A549 (cell line): ENCODE measurements at regions not wholly inside any gene's neighbourhood (a gene's known extent, or its start where the extent isn't known, plus 50 kb on each side); places are given as distances from the start of the nearest gene placed in this dataset.

ENCODE experiments used
- ATAC-seq, 2 experiments: fragments of 200-7000 bp in 1 of 2; fragments of >200 bp in 1 of 2; cut with Nextera tagmentation in 1 of 2; cut with Tn5 transposase in 1 of 2; 3 replicates each; pipeline versions ENCODE4 v1.8.0 to v1.9.1; 2018 to 2020; ENCODE audit warnings: mild to moderate bottlenecking in 1 of 2, moderate library complexity in 1 of 2
- CTCF ChIA-PET: fragments of 300-600 bp; sonication (Branson Sonifier 250); formaldehyde crosslinking; extraction: SDS; loops from one replicate; lab custom pipeline; 2021; ENCODE audit warnings: antibody characterized with exemption, inconsistent platforms; lab: Yijun Ruan, JAX
- POLR2A ChIA-PET: fragments of 350-600 bp; formaldehyde crosslinking; extraction: SDS; loops from one replicate; lab custom pipeline; 2021; ENCODE audit warnings: antibody characterized with exemption, inconsistent platforms; lab: Yijun Ruan, JAX
- DNase-seq, 2 experiments: peaks; one replicate each; pipeline versions ENCODE4 v3.0.0 to v3.0.0-alpha.2; 2011 to 2016; ENCODE audit warnings: low read depth in 1 of 2, low spot score in 1 of 2
- FAIRE-seq: peaks from 2 replicates; lab custom pipeline; 2011; peaks lifted over from hg19 to GRCh38; lab: Jason Lieb, UNC
- H3K27ac ChIP-seq, 2 experiments: fragments of >200 bp; sonication (Bioruptor Twin); formaldehyde crosslinking; 3 replicates each; pipeline ENCODE4 v1.5.1; 2016 to 2017
- H3K4me1 ChIP-seq: fragments of >200 bp; sonication (Bioruptor Twin); formaldehyde crosslinking; 3 replicates; pipeline ENCODE4 v1.6.1; 2016
- H3K4me2 ChIP-seq: fragments of >200 bp; sonication (Bioruptor Twin); formaldehyde crosslinking; 3 replicates; pipeline ENCODE4 v1.6.1; 2016
- H3K4me3 ChIP-seq: fragments of >200 bp; sonication (Bioruptor Twin); formaldehyde crosslinking; 3 replicates; pipeline ENCODE4 v1.5.1; 2016
- H3K9me3 ChIP-seq: fragments of >200 bp; sonication (Bioruptor Twin); formaldehyde crosslinking; 3 replicates; pipeline ENCODE4 v1.6.1; 2016
- CBX2 ChIP-seq: fragments of 200-600 bp; sonication (generic); IDR thresholded peaks from 2 replicates; pipeline ENCODE4 v1.6.1; 2016; ENCODE audit warnings: low read depth, mild to moderate bottlenecking, borderline replicate concordance
- CEBPB ChIP-seq, 2 experiments: fragments of >200 bp in 1 of 2; sonication (Bioruptor Twin) in 1 of 2; formaldehyde crosslinking in 1 of 2; IDR thresholded peaks; 2 replicates each; pipeline ENCODE4 v1.6.1; 2012 to 2016
- CHD2 ChIP-seq: fragments of 150-350 bp; IDR thresholded peaks from 2 replicates; pipeline ENCODE4 v1.6.1; 2014; ENCODE audit warnings: low read length; ENCODE audit not compliant: partially characterized antibody
- ESRRA ChIP-seq: fragments of 150-350 bp; IDR thresholded peaks from 2 replicates; pipeline ENCODE4 v1.6.1; 2014; ENCODE audit warnings: mild to moderate bottlenecking, low read length, borderline replicate concordance
- FOSB ChIP-seq: fragments of 250-450 bp; sonication (Bioruptor Pico); IDR thresholded peaks from 2 replicates; pipeline ENCODE4 v1.5.0; 2020; ENCODE audit warnings: mild to moderate bottlenecking, moderate library complexity
- FOSL2 ChIP-seq, 2 experiments: fragments of 450-650 bp in 1 of 2; fragments of >200 bp in 1 of 2; sonication (Bioruptor Twin) in 1 of 2; formaldehyde crosslinking; IDR thresholded peaks; 2 replicates each; pipeline versions ENCODE4 v1.5.0 to v1.6.1; 2016 to 2020; ENCODE audit warnings: mild to moderate bottlenecking in 1 of 2, moderate library complexity in 1 of 2
- FOXS1 ChIP-seq: fragments of 250-450 bp; sonication (Bioruptor Pico); IDR thresholded peaks from 2 replicates; pipeline ENCODE4 v1.5.0; 2020; ENCODE audit warnings: mild to moderate bottlenecking, moderate library complexity
- HDAC2 ChIP-seq: fragments of 200-600 bp; sonication (generic); IDR thresholded peaks from 2 replicates; pipeline ENCODE4 v1.6.1; 2016
- HOXA7 ChIP-seq: fragments of 250-450 bp; sonication (Bioruptor Pico); IDR thresholded peaks from 2 replicates; pipeline ENCODE4 v1.5.0; 2020; ENCODE audit warnings: mild to moderate bottlenecking, moderate library complexity
- JUN ChIP-seq, 2 experiments: fragments of >200 bp; sonication (Bioruptor Twin); formaldehyde crosslinking; IDR thresholded peaks; 2 replicates in 1 of 2; 3 replicates in 1 of 2; pipeline ENCODE4 v1.6.1; 2016 to 2017
- KDM5A ChIP-seq: fragments of 200-600 bp; sonication (generic); IDR thresholded peaks from 2 replicates; pipeline ENCODE4 v1.6.1; 2016; ENCODE audit warnings: antibody characterized with exemption, mild to moderate bottlenecking
- MAFK ChIP-seq: fragments of 450-650 bp; IDR thresholded peaks from 2 replicates; pipeline ENCODE4 v1.6.1; 2014; ENCODE audit not compliant: partially characterized antibody
- MAX ChIP-seq: IDR thresholded peaks from 2 replicates; pipeline ENCODE4 v1.6.1; 2012
- NPAS2 ChIP-seq: fragments of 250-450 bp; sonication (Bioruptor Pico); IDR thresholded peaks from 2 replicates; pipeline ENCODE4 v1.8.0; 2022; ENCODE audit warnings: mild to moderate bottlenecking, moderate library complexity, borderline replicate concordance
- PHF8 ChIP-seq: fragments of 200-600 bp; sonication (generic); IDR thresholded peaks from 2 replicates; pipeline ENCODE4 v1.6.1; 2016; ENCODE audit warnings: low read depth, mild to moderate bottlenecking, antibody characterized with exemption, moderate library complexity, borderline replicate concordance
- POLR2A ChIP-seq: IDR thresholded peaks from 2 replicates; pipeline ENCODE4 v1.6.1; 2012; ENCODE audit warnings: mild to moderate bottlenecking, low read length
- REST ChIP-seq: fragments of 200-600 bp; sonication (generic); IDR thresholded peaks from 2 replicates; pipeline ENCODE4 v1.6.1; 2016; ENCODE audit warnings: antibody characterized with exemption, mild to moderate bottlenecking, moderate library complexity
- RNF2 ChIP-seq: fragments of 200-600 bp; sonication (generic); IDR thresholded peaks from 2 replicates; pipeline ENCODE4 v1.6.1; 2016; ENCODE audit warnings: low read depth, mild to moderate bottlenecking, antibody characterized with exemption, moderate library complexity, borderline replicate concordance
- SMC3 ChIP-seq: fragments of >200 bp; sonication (Bioruptor Twin); formaldehyde crosslinking; IDR thresholded peaks from 3 replicates; pipeline ENCODE4 v1.6.1; 2018; ENCODE audit warnings: inconsistent platforms
- TP53 ChIP-seq: fragments of 250-450 bp; sonication (Bioruptor Pico); IDR thresholded peaks from 2 replicates; pipeline ENCODE4 v1.5.0; 2021; ENCODE audit warnings: mild to moderate bottlenecking, moderate library complexity
- USF2 ChIP-seq: fragments of 450-650 bp; IDR thresholded peaks from 2 replicates; pipeline ENCODE4 v1.6.1; 2014; ENCODE audit warnings: antibody characterized with exemption
- ZC3H11A ChIP-seq: fragments of 450-650 bp; IDR thresholded peaks from 2 replicates; pipeline ENCODE4 v1.6.1; 2014; ENCODE audit warnings: antibody characterized with exemption, mild to moderate bottlenecking
- ZSCAN20 ChIP-seq: fragments of 250-450 bp; sonication (Bioruptor Pico); IDR thresholded peaks from 2 replicates; pipeline ENCODE4 v1.8.0; 2022; ENCODE audit warnings: mild to moderate bottlenecking, moderate library complexity
- WGBS: methylation state at CpG from one replicate; pipeline ENCODE4 v1.1.6; 2017; ENCODE audit errors: missing lambda C conversion rate; 5-methylcytosine and 5-hydroxymethylcytosine counted together
- TF ChIP-seq, protein P1 (sequence below): fragments of 250-450 bp; sonication (Bioruptor Pico); IDR thresholded peaks from 2 replicates; pipeline ENCODE4 v1.5.0; 2020; ENCODE audit warnings: low read depth, mild to moderate bottlenecking, moderate library complexity
- TF ChIP-seq, protein P2 (sequence below): IDR thresholded peaks from 2 replicates; pipeline ENCODE4 v1.6.1; 2012
- TF ChIP-seq, protein P3 (sequence below): IDR thresholded peaks from 2 replicates; pipeline ENCODE4 v1.6.1; 2012; ENCODE audit warnings: low read depth, borderline replicate concordance
- TF ChIP-seq, protein P4 (sequence below): fragments of >200 bp; sonication (Bioruptor Twin); formaldehyde crosslinking; IDR thresholded peaks from 3 replicates; pipeline ENCODE4 v1.5.1; 2016

DNA sequence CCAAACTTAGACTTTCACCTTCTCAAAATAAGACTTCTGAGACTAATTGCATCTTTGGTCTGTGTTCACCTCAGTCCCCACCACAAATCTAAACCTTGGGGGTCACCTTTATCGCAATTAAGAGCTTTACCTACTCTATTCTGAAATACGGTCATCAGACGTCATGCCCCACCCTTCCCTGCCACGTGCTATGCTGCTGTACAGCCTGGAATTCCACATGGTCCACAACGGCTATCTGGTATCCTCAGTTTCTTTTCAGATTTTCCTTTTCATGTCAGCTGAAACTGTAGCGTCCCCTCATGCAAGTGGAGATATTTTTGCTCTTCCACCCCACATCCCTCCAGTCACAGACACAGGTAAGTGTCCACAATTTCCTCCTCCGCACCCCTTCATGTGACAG lies 511.1 kb downstream of the DIRAS2 start:
- ChIA-PET CTCF (interaction anchor here (2.1 kb wide), 1 partner anchor 11 kb away, joined by 10 read pairs; no protein-coding TSS in a partner anchor), POLR2A (no interaction called here)
- no peak overlapping the region for H3K27ac ChIP-seq
- DNase-seq (no peak), FAIRE-seq (no peak), ATAC-seq (no peak)
- H3K4me1 ChIP-seq, result no peaks in the 10 kb centered on the region
- H3K9me3 ChIP-seq, result no peaks in the 10 kb centered on the region
- no peak overlapping the region for H3K4me3 ChIP-seq
- 24% methylated on average over 7 of the region's 7 CpGs for WGBS
- H3K4me2 ChIP-seq, result no peak overlapping the region
- TF ChIP-seq POLR2A (no peak), MAX (no peak), TP53 (CRISPR knock-in tag) (no peak), HDAC2 (no peak), REST (no peak), ZC3H11A (no peak), HOXA7 (no peak), NPAS2 (CRISPR knock-in tag) (no peak), FOXS1 (CRISPR knock-in tag) (no peak), CBX2 (no peak), KDM5A (no peak), ZSCAN20 (CRISPR knock-in tag) (no peak), FOSB (CRISPR knock-in tag) (no peak), USF2 (no peak), FOSL2 (IDR thresholded peaks at IDR 0.05) (no peak), FOSL2 (CRISPR knock-in tag; IDR thresholded peaks at IDR 0.05) (no peak)
- TF ChIP-seq, protein P1, sequence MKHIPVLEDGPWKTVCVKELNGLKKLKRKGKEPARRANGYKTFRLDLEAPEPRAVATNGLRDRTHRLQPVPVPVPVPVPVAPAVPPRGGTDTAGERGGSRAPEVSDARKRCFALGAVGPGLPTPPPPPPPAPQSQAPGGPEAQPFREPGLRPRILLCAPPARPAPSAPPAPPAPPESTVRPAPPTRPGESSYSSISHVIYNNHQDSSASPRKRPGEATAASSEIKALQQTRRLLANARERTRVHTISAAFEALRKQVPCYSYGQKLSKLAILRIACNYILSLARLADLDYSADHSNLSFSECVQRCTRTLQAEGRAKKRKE (CRISPR knock-in tag), result no peak
- TF ChIP-seq, protein P2, sequence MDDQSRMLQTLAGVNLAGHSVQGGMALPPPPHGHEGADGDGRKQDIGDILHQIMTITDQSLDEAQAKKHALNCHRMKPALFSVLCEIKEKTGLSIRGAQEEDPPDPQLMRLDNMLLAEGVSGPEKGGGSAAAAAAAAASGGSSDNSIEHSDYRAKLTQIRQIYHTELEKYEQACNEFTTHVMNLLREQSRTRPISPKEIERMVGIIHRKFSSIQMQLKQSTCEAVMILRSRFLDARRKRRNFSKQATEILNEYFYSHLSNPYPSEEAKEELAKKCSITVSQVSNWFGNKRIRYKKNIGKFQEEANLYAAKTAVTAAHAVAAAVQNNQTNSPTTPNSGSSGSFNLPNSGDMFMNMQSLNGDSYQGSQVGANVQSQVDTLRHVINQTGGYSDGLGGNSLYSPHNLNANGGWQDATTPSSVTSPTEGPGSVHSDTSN, result no peak
- TF ChIP-seq, protein P3, sequence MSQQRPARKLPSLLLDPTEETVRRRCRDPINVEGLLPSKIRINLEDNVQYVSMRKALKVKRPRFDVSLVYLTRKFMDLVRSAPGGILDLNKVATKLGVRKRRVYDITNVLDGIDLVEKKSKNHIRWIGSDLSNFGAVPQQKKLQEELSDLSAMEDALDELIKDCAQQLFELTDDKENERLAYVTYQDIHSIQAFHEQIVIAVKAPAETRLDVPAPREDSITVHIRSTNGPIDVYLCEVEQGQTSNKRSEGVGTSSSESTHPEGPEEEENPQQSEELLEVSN, result no peak

GRCh38 chr9:90132866-90133265 lies 509.8 kb downstream of the DIRAS2 start:
- H3K4me3 ChIP-seq, result no peak overlapping the region
- ATAC-seq (no peak), DNase-seq (no peak), FAIRE-seq (no peak)
- H3K4me1 ChIP-seq, result no peaks in the 10 kb centered on the region
- ChIA-PET POLR2A (no interaction called here), CTCF (interaction anchor here (2.1 kb wide), 1 partner anchor 9 kb away, joined by 10 read pairs; no protein-coding TSS in a partner anchor)
- H3K4me2 ChIP-seq, result no peak overlapping the region
- H3K9me3 ChIP-seq, result no peaks in the 10 kb centered on the region
- H3K27ac ChIP-seq, result no peak overlapping the region
- TF ChIP-seq HOXA7 (no peak), CBX2 (no peak), SMC3 (no peak), MAFK (no peak), ESRRA (no peak), NPAS2 (CRISPR knock-in tag) (no peak), RNF2 (no peak), PHF8 (no peak), CEBPB (IDR thresholded peaks at IDR 0.05) (no peak), CHD2 (no peak), JUN (IDR thresholded peaks at IDR 0.05) (no peak)
- TF ChIP-seq, protein P3, result no peak
- TF ChIP-seq, protein P4, sequence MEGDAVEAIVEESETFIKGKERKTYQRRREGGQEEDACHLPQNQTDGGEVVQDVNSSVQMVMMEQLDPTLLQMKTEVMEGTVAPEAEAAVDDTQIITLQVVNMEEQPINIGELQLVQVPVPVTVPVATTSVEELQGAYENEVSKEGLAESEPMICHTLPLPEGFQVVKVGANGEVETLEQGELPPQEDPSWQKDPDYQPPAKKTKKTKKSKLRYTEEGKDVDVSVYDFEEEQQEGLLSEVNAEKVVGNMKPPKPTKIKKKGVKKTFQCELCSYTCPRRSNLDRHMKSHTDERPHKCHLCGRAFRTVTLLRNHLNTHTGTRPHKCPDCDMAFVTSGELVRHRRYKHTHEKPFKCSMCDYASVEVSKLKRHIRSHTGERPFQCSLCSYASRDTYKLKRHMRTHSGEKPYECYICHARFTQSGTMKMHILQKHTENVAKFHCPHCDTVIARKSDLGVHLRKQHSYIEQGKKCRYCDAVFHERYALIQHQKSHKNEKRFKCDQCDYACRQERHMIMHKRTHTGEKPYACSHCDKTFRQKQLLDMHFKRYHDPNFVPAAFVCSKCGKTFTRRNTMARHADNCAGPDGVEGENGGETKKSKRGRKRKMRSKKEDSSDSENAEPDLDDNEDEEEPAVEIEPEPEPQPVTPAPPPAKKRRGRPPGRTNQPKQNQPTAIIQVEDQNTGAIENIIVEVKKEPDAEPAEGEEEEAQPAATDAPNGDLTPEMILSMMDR, result no peak
- TF ChIP-seq, protein P1 (CRISPR knock-in tag), result no peak
